A673 (cell line): ENCODE measurements at regions not wholly inside any gene's neighbourhood (a gene's known extent, or its start where the extent isn't known, plus 50 kb on each side); places are given as distances from the start of the nearest gene placed in this dataset.
"Not testable (repeated sequence)": the region's sequence is repeated elsewhere in the genome, so short reads cannot be mapped to it uniquely, and the experiment has no call there.

Experiments
- CTCF ChIP-seq: fragments of 300-800, 200-600 bp; sonication (generic); conservative IDR thresholded peaks from 2 replicates; pipeline ENCODE4 v1.5.1; 2017; ENCODE audit warnings: low read depth, mild to moderate bottlenecking, antibody characterized with exemption, low read length, moderate library complexity, mixed read lengths
- EZH2 ChIP-seq: fragments of 200-600 bp; sonication (generic); IDR thresholded peaks from 2 replicates; pipeline ENCODE4 v1.6.1; 2017; ENCODE audit warnings: borderline replicate concordance, low read depth, mild to moderate bottlenecking, mixed read lengths, antibody characterized with exemption, low read length; ENCODE audit not compliant: poor library complexity, severe bottlenecking

- not testable (repeated sequence) for TF ChIP-seq CTCF, EZH2
Measured at GRCh38 chrX:74025145-74025544, 172.6 kb upstream of the XIST start.
